ENCODE measurements at regions not wholly inside any gene's neighbourhood (a gene's known extent, or its start where the extent isn't known, plus 50 kb on each side); places are given as distances from the start of the nearest gene placed in this dataset.

GRCh38 chr15:69805248-69805953, 292.3 kb downstream of the TLE3 start:
- TF ChIP-seq POLR2A (IDR thresholded peaks at IDR 0.05), result no peak
- TF ChIP-seq CTCF (IDR thresholded peaks at IDR 0.05), result no peak
